Activated CD4-positive, alpha-beta T cell treated with anti-CD3 and anti-CD28 coated beads, Interleukin-10, Interleukin-2, amounts not matched to agents 100 ng/mL and 50 ng/mL, durations not matched to agents 16 hours and 8 hours (primary cell): ENCODE measurements at regions not wholly inside any gene's neighbourhood (a gene's known extent, or its start where the extent isn't known, plus 50 kb on each side); places are given as distances from the start of the nearest gene placed in this dataset.
"Not testable (repeated sequence)": the region's sequence is repeated elsewhere in the genome, so short reads cannot be mapped to it uniquely, and the experiment has no call there.

ENCODE experiments used
- DNase-seq: peaks from one replicate; pipeline ENCODE4 v3.0.0-alpha.2; 2020

- no peak for DNase-seq
Measured at GRCh38 chr22:22074634-22075381, 92.2 kb upstream of the TOP3B start.

DNA sequence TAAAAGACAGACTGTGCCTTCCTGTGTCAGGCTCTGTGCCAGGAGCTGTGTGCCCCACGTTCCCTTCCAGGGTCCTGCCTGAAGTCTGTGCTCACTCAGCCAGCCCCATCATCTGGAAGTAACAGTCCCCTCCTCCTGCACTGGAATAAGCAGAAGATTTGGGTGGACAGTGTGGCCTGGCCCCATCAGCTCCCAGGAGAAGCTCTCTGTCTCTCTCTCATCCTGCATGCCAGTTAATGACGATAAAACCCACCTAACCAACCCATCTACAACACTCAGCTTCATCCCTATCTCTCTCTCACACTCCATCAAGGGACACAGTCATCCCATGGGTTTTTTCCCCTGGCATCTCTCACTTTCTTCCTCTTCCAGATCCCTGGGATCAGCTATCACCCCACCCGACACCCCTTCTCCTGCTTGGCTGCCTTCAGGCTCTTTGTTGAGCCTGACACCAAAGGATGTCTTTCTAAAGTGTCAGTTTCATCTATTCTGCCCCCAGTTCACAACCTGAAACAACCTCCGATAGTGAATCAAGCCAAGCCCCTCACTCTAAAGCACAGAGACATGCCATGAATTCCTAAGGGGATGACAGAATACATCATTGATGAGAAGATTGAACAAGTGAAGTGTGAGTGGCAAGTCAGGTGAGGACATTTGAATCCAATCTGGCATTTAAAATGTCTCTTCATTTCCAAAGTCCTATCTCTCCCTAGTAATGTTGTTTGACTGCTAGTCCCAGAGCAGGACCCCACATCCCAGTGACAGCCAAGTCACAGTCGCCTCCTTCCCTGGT, 91.4 kb upstream of the TOP3B start:
- DNase-seq = no peak

DNA sequence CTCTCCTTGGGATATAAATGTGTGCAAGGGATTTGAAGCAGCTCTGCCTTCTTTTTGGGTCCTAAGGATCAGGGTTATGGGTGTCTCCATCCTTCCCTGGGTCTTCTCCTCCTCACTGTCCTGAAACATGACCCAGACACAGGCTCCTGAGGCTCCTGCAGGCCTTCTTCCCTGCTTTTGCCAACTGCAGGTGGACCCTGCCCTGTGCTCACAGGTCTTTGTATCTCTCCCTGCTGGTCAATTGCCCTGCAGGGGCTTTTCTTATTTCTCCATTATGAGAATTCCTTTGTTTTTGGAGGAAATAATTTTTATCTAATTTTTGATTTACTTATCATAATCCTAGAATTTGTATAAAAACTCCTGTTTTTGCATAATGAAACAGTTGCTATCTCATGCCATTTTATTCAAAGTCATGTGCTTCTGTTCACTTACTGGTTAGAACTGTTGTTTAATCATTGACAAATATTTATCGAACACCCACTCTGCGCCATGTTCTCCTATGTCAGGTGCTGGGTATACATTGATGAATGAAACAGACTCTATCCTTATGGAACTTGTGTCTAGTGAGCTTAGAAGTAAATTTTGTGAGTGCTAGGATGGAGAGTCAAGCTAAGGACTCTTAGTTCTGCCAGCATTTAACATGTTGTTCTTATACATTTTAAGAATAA, 89.7 kb upstream of the TOP3B start:
- DNase-seq = no peak

DNA sequence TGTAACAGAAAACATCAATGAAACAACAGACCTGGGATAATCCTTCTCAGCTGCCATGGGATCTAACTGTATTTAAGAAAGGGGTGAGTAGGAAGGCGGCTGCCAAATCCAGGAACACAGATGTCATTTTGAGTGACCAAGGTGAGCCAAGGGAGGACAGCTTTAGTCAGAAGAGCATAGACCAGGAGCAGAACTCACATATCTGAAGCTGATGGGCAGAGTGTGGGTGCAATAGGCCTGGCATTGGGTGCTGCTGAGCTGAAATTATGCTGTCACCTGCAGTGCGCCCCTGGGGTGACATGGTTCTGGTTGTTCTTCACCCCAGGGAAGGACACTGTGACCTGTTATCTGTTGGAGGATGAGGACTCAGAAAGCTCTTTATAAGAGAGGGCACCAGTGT, 88.9 kb upstream of the TOP3B start:
- DNase-seq = no peak

DNA sequence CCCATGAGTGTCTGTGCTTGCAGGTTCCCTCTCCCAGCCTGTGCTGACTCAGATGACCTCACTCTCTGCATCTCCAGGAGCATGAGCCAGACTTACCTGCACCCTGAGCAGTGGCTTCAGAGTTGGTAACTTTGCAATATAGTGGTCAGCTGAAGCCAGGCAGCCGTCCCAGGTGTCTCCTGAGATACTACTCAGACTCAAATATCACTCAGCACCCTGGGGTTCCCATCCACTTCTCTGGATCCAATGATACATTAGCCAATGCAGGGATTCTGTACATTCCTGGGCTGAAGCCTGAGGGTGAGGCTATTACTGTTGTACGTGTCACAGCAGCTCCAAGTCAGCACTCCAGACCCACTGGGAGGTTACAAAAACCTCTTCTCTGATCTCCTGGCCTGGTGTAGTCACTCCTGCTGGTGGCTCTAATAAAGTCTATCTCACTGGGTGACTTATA, 87.8 kb upstream of the TOP3B start:
- DNase-seq = no peak

DNA sequence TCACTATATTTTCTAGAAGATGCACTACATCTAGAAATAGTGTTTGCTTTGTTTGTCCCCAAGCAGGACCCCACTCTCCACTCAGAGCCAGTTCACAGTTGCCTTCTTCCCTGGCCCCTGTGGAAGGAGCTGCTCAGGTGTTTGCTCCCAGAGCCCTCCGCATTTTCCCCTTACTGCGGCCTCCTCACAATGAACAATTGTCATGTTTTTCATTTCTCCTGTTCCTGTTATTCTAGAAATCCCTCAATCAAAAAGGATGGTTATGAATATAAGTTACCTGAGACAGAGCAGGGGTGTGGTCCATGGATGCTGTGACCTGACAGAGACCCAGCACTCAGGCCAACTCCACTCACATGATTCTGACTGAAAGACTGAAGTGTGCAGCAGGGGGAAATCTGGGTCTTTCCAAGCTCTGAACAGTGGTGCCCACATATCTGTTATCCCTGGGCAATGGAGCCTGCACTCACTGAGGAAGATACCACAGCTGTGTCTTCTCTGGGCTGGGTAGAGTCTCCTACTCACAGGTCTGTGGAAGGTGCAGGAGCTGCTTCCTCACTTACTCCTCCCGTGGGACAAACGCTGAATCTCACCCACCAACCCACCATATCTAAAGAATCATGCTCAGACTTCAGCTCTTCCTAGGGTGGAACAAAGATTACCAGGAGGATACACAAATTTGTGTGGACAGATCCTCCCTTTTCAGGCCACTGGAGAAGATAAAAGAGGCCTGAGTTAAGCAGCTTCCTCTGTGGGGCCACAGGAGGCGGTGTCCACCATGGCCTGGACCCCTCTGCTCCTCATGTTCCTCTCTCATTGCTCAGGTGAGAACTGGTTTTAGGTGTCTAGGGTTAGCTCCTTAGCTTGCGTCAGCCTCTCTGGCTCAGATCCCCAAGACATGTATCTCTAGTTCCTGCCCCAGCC, 87.1 kb upstream of the TOP3B start:
- no peak for DNase-seq

GRCh38 chr22:22068657-22069056, 86.1 kb upstream of the TOP3B start:
- DNase-seq = no peak

GRCh38 chr22:22068025-22068424, 85.4 kb upstream of the TOP3B start:
- no peak for DNase-seq

- no peak for DNase-seq
Measured at GRCh38 chr22:22067192-22067591, 84.6 kb upstream of the TOP3B start.

GRCh38 chr22:22064580-22064979, 82.0 kb upstream of the TOP3B start:
- no peak for DNase-seq

- DNase-seq = no peak
Measured at GRCh38 chr22:22062306-22062793, 79.8 kb upstream of the TOP3B start.

DNA sequence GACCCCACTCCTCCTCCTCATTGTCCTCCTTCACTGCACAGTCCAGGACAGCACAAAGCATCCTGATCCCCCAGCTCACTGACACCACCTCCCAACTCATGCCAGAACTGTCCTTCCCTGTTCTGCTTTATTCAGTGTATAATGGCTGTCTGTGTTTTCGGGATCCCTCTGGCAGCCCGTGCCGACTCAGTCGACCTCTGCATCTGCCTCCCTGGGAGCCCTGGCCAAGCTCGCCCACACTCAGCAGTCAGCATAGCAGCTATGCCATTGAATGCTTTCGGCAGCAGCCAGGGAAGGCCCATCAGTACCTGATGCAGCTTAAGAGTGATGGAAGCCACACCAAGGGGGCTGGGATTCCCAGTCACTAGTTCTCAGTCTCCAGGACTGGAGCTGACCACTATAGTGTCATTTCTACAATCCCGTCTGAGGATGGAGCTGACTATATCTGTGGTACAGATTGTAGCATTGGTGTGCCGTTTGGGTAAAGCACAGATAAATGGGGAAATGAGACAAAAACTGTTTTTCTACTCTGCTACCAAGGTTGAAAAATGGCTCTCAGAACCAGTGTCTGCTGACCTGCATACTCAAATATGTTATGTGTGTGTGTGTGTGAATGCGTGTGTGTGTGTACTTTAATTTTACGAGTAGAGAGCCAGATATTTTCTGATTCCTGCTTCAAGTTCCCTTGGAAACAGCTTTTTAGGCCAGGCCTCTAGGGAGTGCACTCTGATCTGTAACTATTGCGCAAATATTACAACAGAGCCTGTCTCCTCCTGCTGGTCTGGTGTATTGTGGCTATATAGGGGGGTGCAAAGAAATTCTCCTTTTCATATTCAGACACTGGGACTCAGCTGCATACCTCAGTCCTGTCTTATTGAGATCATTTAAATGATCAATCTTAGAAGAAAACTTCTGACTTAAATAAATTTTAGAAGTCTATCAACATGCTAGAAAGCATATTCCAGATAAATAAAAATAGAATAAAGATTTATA, 78.8 kb upstream of the TOP3B start:
- no peak for DNase-seq

GRCh38 chr22:22060200-22061084, 77.9 kb upstream of the TOP3B start:
- DNase-seq = peak; percentile 80

GRCh38 chr22:22059291-22060002, 76.9 kb upstream of the TOP3B start:
- no peak for DNase-seq

GRCh38 chr22:22058633-22059290, 76.2 kb upstream of the TOP3B start:
- DNase-seq = no peak

DNA sequence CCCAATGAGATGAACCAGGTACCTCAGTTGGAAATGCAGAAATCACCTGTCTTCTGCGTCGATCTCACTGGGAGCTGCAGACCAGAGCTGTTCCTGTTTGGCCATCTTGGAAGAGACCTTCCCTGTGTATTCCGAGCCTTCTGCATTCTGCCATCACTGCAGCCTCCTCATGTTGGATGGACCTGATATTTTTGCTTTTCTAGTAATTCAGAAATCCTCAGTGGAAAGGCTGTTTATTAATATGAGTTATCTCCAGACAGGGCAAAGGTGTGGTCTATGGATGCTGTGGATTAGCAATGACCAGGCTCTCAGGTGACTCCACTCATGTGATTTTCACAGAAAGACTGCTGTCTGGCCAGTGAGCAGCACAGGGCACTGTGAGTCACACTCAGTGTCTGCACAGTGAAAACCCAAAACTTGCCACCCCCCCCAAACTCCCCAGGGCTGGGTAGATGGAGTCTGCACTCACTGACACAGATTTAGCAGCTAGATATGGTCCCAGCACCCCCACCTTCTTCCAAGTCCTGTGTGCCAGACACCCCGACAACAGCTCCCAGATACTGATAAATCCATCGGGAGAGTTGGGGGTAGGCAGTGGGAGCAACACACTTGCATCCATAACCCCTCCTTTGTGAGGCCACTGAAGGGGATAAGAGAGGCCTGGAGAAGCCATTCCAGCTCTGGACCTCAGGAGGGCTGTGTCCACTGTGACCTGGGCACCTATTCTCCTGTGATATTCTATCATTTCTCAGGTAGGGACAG, 75.2 kb upstream of the TOP3B start:
- no peak for DNase-seq

DNA sequence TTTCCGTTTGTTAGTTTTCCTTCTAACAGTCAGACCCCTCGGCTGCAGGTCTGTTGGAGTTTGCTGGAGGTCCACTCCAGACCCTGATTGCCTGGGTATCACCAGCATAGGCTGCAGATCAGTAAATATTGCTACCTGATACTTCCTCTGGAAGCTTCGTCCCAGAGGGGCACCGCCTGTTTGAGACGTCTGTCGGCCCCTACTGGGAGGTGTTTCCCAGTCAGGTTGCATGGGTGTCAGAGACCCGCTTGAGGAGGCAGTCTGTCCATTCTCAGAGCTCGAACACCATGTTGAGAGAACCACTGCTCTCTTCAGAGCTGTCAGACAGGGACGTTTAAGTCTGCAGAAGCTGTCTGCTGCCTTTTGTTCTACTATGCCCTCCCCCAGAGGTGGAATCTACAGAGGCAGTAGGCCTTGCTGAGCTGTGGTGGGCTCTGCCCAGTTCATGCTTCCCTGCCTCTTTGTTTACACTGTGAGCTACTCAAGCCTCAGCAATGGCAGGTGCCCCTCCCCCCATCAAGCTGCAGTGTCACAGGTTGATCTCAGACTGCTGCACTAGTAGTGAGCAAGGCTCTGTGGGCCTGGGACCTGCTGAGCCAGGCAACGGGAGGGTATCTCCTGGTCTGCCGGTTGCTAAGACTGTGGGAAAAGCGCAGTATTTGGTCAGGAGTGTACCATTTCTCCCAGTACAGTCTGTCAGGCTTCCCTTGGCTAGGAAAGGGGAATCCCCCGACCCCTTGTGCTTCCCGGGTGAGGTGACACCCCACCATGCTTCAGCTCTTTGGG, 74.4 kb upstream of the TOP3B start:
- DNase-seq = not testable (repeated sequence)
